Tongue (tissue), 1 donor: ENCODE measurements at regions not wholly inside any gene's neighbourhood (a gene's known extent, or its start where the extent isn't known, plus 50 kb on each side); places are given as distances from the start of the nearest gene placed in this dataset.
"Not testable (repeated sequence)": the region's sequence is repeated elsewhere in the genome, so short reads cannot be mapped to it uniquely, and the experiment has no call there.

Experiments used
- DNase-seq: peaks from one replicate; pipeline ENCODE4 v3.0.0-alpha.2; 2015

DNA sequence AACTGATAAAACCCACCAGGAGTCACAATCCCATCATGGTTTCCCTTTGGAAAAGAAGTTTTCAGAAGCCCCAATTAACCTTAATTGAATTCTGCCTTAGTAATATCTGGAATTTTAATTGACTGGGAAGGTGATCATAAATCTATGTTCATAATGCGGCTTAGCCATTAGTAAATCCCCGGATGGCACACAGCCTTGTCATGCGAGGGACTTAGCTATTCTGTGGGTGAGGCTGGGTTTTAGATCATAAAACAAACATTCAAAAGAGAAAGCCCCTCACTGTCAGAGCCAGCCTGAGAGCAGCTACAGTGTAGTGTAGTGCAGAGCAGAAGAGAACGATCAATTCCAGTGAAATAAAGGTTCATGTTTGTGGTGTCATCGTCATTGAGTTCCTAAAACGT is 124.0 kb upstream of the NOCT start:
- DNase-seq: no peak

DNA sequence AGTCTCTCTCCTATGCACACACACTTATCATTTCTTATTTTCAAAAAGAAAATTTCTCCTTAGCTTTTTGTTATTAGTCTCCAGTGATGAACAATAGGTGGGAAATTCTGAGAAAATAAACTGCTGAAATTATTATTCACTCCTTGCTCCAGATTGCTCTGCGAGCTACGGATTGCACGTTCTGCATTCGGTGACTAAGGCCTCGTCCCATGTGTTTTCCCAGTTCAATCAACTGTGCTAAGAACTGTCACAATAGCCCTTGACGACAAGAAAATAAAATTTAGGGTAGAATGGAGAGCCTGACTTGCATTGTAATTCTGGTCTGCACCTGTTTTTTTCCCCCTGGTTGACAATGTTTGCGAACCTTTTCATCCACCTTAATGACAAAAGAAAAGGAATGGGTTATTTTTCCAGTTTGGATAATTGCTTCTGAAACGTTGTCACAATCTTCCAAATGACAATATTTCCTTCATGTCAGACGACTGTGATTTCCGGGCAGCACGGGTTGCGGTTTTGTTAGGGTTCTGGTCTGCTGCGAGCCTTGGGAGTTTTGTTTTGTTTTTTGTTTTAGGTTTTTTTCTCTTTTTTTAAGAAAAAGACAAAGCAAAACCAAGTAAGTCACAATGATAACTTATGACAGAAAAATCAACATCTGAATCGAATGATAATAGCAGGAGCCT is 124.5 kb upstream of the NOCT start:
- no peak for DNase-seq

DNA sequence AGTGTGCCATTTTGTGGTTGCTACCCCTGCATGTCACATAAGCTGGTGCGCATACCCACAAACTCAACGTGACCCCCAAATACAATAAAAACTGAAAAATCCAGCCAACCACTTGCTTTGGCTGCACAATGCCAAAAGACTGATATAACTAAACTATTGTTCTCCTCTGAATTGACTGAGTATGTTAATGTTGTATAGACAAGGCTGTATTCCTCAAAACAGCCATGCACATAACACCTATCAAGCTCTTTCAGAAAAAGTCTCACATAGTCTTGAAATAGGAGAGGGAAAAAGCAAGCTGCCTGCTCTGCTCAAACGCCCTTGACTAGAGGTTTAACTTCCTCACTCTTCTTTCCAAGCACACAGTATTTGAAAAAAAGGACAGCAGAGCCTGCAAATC is 126.4 kb upstream of the NOCT start:
- no peak for DNase-seq

DNA sequence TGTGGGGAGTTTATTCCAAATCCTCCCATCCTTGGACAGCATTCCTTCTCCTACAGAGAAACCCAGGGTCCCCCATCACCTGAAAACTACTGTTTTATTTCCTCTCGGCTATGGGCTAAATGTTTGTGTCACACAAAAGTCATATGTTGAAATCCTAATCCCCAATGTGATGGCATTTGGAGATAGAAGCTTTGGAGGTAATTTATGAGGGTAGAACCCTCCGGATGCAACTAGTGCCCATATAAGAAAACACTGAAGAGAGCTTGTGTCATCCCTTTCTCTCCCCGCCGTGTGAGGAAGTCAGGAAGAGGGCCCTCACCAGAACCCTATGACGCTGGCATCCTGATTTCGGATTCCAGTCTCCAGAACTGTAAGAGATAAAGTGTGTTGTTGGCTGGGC is 127.8 kb upstream of the NOCT start:
- DNase-seq: no peak

DNA sequence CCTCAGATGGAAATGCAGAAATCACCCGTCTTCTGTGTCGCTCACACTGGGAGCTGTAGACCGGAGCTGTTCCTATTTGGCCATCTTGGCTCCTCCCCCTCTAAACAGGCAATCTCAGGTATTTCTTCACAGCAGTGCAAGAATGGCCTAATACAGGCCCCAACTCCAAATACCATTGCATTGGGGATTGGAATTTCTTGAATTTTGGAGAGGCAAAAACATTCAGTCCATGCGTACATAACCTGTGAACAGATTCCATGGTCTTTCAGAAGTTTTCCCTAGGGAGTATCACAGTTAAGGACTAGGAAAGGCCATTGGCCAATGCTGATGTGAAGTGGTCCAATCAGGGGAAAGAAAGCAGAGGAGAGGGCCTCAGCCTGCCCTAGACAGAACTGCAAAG is 128.2 kb upstream of the NOCT start:
- no peak for DNase-seq

DNA sequence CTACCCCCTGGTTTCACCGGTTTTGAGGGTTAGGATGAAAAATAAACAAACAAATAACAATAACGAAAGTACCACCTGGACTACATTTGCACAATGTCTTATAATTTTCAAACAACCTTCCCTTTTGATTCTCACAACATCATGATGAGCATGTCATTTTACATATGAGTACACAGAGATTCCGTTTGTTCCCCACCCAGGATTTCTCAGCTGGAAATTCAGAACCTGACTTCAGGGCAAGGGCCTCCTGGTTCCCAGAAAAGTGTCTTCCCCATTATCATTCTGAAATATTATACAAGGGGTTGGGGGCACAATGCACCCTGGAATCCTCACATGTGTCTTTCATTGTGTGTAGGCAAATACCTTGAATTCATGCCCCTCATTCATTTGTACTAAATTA is 135.8 kb upstream of the NOCT start:
- DNase-seq: no peak

DNA sequence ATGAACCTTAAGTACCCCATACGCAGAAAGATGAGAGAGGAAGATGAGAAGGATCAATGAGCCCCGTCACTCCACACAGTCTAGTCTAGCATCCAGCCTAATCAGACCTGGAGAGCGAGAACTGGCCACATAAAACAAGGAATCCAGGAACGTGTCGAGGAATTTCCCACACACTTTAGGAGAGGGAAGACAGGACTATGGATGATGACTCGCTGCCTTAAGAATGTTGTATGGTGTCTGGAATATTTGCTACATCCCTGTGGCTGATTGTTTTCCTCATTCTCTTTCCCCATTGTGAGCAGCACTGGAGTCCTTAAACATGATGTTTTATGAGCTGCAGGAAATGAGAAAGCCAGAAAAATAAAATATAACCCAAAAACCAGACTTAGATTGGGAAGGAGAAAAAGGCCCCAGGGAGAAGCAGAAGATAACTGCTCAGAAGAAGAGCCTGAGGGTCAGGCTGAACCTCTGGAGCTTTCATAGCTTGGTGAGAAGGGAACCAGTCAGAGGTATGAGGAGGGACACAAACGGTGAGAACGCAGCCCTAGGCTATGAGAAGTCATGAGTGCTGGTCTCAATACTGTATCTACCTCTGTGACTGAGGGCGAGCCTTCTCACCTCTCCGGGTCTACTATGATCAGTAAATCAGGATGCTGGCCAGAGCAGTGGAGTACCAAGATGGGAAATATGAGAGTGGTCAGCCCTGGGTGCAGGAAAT is 139.5 kb upstream of the NOCT start:
- DNase-seq: no peak

DNA sequence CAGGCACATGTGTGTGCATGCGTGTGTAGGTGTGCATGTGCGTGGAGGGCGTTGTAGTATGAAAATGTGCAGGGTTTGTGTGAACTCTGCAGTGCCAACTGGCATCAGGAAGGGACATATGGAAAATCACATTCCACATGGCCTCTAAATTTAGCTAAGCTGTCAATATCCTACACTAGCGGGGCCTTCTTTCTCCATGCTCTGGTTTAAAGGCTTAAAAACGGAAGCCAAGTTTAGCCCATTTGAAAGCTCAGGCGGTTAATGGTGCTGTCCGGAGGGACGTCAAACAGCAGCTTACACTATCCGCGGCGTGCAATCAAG is 144.1 kb upstream of the NOCT start:
- peak; percentile 55 for DNase-seq

DNA sequence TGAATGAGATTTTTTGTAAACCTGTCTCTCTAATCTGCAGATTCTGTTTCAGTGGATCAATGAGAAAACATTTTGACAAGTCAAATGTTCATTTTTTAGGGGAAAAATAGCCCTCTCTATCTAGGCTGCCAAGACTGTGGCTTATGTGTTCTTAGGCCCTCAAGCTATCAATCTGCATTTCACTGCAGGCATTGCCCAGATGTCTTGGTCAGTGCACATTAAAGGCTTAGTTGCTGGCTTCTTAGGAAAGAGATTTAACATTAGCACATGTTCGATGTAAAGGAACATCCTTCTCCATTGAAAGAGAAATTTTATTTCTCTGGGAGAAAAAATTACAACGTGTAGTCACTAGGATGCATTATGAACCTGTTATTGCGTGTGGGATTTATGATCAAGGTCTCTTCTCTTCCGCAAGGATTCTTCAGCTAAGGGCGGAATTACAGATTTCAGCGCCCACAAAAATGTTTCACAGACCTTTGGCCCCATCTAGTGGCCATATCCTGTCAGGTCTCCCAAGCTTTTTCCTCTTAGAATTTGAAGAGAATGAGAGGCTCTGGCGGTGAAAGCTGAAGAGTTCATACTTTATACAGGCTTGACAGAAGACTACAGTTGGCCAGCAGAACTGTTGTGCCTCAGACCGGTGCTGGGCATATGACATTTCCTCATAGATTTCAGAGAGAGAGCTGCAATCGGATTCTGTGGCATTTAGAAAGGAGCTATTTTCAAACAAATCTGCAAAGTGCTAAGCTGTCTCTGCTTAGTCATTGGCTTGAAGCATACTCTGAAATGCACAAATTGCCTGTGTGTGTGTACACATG is 144.6 kb upstream of the NOCT start:
- peak; percentile 95 for DNase-seq

DNA sequence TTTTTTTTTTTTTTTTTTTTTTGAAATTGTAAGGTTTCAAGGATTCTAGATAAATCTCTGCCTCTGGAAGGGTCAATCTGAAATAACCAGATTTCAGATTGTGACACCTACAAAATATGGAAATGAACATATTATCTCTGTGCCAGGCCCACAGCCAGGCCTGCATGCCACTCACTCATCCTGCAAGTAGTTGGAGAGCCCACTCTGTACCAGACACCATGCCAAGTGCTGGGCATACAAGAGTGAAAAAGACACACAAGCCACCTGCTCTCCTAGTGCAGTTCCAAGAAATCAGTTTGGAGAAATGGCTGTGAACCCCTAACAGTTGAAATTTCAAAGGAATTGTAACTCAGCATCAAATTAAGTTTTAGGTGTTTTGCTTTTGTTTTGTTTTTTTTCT is 145.9 kb upstream of the NOCT start:
- DNase-seq: peak; percentile 61

DNA sequence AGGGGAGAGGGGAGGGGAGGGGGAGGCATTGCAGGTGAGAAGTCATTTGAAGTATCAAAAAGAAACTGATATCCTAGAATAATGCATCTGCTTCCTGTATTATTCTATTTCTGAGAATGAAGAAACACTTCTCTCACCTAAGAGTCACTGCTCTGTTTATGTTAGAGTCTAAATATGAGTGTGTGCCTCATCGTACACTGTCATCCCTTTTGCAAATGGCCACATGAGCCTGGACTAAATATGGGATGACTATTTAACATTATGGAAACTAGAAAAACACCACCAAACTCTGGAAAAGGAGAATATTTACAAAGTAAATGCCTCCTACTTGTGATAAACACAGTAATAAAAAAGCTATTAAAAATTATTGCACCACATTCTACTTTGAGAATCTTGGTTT is 146.4 kb upstream of the NOCT start:
- no peak for DNase-seq

DNA sequence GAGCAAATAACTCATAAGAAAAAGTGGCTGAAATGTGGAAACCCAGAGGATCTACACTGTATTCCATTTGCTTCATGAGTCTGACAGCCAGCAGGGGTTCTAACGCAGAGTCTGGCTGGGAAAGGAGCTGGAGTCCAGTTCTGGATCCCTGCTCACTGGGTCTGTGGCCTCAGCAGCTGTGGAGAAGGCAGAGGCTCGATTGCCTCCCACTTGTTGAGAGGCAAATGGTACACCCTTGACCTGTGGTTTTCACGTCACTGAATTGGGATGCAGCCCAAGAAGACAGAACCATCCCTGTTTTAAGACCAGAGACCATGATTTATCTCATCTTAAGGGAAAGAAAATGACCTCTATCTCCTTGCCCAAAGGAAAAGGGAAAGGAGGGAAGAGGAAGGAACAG is 147.0 kb upstream of the NOCT start:
- DNase-seq: no peak

DNA sequence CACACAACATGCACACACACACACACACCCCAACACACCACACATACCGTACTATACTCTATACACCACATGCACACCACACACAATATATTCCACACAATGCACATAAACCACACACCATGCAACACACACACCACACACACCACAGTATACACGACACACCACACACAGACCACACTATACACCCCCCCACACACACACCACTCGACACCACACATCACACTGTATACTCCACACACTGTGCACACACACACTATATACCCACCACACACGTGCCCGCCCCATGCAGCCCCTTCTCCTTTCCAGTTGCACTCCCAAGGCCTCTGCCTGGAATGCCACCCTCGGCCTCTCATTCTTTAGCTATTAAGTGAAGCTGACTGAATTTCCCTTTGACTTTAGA is 148.2 kb upstream of the NOCT start:
- DNase-seq: no peak

DNA sequence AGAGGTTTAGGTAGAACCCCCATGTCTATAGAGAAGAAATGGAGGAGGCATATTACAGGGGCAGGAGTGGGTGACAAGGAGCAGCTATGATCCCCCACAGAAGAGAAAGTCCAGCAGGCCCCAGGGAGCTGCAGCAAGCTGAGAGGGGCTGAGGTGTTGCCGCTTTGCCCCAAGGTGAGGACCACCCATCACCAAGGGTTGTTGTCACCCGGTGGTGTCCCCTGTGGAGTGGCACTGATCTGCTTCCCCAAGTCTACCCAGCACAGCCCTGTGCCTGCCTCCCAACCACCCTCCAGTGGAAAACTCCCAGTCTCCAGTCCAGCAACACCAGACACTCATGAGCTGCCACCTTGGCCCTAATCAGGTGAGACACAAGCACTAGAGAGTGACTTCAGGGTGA is 149.3 kb upstream of the NOCT start:
- DNase-seq: no peak

DNA sequence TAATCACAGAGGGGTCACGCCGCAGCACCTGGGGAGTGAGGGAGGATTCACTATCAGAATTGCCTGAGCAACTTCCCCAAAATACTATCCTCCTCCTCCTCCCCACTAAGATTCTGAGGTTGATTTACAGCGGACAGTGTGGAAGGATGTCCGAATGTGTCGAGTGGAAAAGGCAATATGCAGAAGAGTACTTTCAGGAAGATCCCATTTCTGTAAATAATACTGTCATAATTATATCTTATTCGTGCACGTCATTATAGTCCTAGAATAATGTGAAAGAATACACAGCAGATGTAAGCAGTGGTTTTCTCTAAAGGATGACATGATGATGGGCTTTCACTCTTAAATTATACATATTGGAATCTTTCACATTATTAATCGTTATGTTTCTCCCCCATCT is 149.8 kb upstream of the NOCT start:
- DNase-seq: no peak

DNA sequence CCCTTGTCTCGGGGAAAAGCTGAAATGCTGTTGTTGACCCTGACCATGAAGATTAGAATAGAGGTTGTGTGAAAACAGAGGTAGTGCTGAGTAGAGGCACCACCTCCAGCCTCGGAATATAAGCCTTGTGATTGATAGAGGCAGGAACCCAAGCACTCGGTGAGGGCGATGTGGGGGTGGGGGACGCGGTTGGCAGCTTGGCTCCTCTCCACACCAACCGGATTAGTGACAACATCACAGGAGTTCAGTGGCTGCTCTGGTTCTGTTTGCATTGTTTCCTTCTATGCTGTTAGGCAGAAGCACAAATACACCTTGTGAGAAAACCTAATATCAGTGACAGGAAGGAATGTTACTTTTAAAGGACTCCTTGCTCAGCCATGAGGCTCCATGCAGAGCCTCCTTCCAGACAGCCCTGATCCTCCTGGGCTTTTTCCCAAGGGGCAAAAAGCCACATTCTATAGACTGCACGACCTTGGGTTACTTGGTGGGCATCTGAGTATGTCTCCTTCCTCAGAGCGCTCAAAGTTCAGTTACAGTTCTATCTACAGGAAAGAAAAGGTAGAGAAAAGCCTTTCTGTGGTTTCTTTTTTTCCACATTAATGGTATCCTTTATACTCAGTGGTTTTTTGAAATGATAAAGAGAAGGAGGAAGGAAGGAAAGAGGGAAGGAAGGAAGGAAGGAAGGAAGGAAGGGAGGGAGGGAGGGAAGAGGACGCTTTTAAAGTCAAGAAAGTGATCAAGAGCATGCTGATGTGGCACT is 150.4 kb upstream of the NOCT start:
- DNase-seq: no peak

DNA sequence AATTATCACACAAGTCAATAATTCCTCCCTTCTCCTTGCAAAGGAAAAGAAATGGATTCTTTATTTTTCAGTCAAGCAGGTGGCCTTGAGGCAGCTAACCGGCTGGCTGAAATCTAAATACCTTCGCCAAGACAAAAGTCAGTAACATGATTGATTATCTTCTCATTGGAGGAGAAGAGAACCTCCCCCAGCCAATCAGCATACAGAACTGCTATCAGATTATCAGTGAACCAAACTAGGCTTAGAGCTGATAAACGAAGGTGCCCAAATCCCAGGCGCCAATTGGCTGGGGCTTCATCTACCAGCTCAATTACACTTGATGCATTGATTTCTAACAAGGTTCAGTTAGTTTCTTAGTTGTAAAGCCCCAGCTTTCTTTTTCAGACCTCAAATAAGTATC is 152.4 kb upstream of the NOCT start:
- no peak for DNase-seq

DNA sequence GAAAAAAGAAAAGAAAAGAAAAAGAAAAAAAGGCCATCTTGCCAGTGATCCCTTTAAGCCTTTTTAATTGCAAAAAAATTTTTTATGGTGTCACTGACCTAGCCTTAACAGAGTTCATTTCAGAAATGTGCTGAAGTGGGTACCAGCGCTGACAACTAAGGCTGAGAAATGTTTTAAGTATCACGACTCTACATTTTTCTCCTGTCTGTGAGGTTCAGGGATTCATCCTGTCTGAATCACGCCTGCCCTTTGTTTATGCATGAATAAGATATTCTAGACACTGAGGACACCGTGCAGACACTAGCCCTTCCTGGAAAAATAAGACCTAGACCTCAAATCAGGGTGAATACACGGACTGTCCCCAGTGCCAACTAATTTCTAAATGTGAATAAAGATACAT is 154.4 kb upstream of the NOCT start:
- DNase-seq: no peak

DNA sequence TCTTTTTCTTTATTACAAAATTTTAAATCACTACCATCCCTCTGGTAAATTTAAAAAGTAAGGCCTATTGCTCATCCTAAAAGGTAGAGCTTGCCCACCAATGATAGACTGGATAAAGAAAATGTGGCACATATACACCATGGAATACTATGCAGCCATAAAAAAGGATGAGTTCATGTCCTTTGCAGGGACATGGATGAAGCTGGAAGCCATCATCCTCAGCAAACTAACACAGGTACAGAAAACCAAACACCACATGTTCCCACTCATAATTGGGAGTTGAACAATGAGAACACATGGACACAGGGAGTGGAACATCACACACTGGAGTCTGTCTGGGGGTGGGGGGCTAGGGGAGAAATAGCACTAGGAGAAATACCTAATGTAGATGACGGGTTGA is 155.2 kb upstream of the NOCT start:
- not testable (repeated sequence) for DNase-seq

DNA sequence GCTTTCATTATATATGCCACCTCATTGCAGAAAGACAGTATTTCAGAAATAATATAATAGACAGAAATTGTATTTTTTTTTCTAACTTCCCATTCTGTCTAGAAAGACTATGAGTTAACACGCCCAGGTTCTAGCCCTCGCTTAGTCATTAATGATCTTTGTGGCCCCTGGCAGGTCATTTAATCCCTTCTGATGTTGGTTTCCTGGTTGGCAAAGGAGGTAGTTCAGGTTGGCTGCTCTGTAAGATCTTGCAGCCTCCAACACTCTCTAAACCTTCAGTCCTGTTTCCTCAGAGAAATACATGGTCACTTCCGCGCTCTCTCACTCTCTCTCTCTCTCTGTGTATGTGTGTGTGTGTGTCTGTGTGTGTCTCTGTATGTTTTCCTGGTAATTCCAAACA is 156.3 kb upstream of the NOCT start:
- DNase-seq: no peak

DNA sequence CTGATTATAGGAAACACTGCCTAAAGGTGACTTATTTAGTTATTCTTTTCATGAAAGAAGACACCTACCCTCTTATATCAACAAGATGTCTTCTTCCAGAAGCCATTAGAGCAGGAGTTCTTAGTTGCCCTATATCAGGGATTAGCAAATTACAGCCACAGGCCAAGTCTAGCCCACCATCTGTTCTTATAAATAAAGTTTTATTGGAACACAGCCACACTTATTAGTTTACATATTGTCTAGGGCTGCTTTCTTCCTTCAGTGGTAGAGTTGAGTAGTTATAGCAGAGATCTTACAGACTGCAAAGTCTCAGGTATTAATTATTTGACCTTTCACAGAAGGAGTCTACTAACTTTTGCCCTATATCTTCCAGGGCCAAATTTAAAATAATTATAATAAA is 157.2 kb upstream of the NOCT start:
- no peak for DNase-seq

DNA sequence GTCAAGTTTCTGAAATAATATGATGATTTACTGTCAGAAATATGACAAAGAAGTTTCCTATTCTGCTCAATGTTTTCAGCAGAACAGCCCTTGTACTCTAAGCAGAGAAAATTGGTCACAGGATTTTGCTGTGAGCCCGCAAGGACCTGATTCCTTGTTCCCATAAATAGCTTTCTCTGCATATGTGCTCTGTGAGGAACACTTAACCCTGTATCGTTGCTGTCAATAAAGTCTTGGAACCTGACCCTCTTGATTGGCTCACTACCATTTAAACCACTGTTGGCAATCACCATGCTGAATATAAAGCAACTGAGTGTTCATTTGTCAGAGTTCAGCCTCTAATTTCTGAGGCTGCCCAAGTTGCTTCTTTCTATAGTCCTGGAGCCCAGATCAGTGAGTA is 158.2 kb upstream of the NOCT start:
- no peak for DNase-seq

DNA sequence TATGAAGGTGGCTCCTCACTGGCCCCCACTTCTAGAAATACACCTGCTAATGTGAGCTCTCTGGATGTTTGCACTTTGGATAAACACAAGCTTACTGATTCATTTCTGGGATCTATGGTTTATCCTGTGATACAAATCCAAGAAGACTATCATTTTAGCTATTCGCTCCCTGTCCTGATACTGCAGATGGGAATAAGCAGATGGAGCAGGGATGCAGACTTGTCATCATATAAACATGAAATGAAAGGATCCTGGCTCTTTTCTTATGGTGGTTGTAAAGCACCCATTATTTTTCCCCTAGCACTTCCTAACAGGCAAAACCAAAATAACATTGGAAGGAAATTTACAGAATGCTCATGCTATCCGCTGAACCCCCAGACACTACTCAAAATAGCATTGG is 162.9 kb upstream of the NOCT start:
- no peak for DNase-seq
